B cell (primary cell): ENCODE measurements at regions not wholly inside any gene's neighbourhood (a gene's known extent, or its start where the extent isn't known, plus 50 kb on each side); places are given as distances from the start of the nearest gene placed in this dataset.

ENCODE experiments used
- ATAC-seq: fragments of 200-7000 bp; cut with Tn5 transposase; one replicate; pipeline ENCODE4 v1.10.0; 2021; ENCODE audit warnings: low read depth, mild to moderate bottlenecking, moderate number of reproducible peaks, moderate library complexity
- CTCF ChIA-PET: fragments of 350-600 bp; sonication (Branson Sonifier 250); formaldehyde crosslinking; loops from one replicate; lab custom pipeline; 2021; ENCODE audit warnings: antibody characterized with exemption, inconsistent platforms; lab: Charles Lee
- POLR2A ChIA-PET: fragments of 350-600 bp; sonication (Branson Sonifier 250); formaldehyde crosslinking; loops from one replicate; lab custom pipeline; 2021; ENCODE audit warnings: antibody characterized with exemption; lab: Charles Lee
- DNase-seq: peaks from one replicate; pipeline ENCODE4 v3.0.0; 2013
- H2AFZ ChIP-seq: 2 replicates; pipeline ENCODE4 v1.6.1; 2012; ENCODE audit warnings: mild to moderate bottlenecking, low read depth, low read length; ENCODE audit not compliant: insufficient read depth, poor library complexity, severe bottlenecking
- H3K27ac ChIP-seq, 2 donors: 1 replicate in 1 of 2; 2 replicates in 1 of 2; pipeline ENCODE4 v1.5.1; 2012 to 2013; ENCODE audit warnings: low read length in 2 of 2, mild to moderate bottlenecking in 2 of 2, moderate library complexity in 1 of 2
- H3K27me3 ChIP-seq, 4 experiments: fragments of 200-600 bp in 1 of 4; sonication (generic) in 1 of 4; replicated peaks in 1 of 4; 1 replicate in 2 of 4; 2 replicates in 2 of 4; pipeline versions ENCODE4 v1.6.1 to v1.7.0; 2013 to 2016; ENCODE audit warnings: low read length in 3 of 4, mild to moderate bottlenecking in 2 of 4, mixed read lengths in 1 of 4, moderate library complexity in 1 of 4; ENCODE audit not compliant: insufficient read depth in 4 of 4, control insufficient read depth in 3 of 4; ENCODE audit errors: control extremely low read depth in 1 of 4
- H3K36me3 ChIP-seq, 2 experiments: replicated peaks in 1 of 2; 1 replicate in 1 of 2; 2 replicates in 1 of 2; pipeline versions ENCODE4 v1.6.1 to v1.7.1; 2013; ENCODE audit warnings: low read length in 1 of 2; ENCODE audit not compliant: insufficient read depth in 2 of 2, control insufficient read depth in 1 of 2; ENCODE audit errors: control extremely low read depth in 1 of 2, extremely low read depth in 1 of 2
- H3K4me1 ChIP-seq, 2 donors: fragments of 200-600 bp in 1 of 2; sonication (generic) in 1 of 2; 1 replicate in 1 of 2; 2 replicates in 1 of 2; pipeline versions ENCODE4 v1.5.1 to v1.6.1; 2013 to 2017; ENCODE audit warnings: low read length in 2 of 2; ENCODE audit not compliant: control insufficient read depth in 2 of 2, insufficient read depth in 2 of 2
- H3K4me2 ChIP-seq: replicated peaks from 2 replicates; pipeline ENCODE3; 2012; ENCODE audit warnings: mild to moderate bottlenecking, low read depth, low read length; ENCODE audit not compliant: poor library complexity, severe bottlenecking
- H3K4me3 ChIP-seq, 5 experiments: fragments of 200-600 bp in 1 of 5; sonication (generic) in 1 of 5; 1 replicate in 3 of 5; 2 replicates in 2 of 5; pipeline versions ENCODE4 v1.5.1 to v1.7.0; 2011 to 2016; ENCODE audit warnings: low read length in 4 of 5, mild to moderate bottlenecking in 4 of 5, low read depth in 2 of 5, control low read depth in 1 of 5, moderate library complexity in 1 of 5; ENCODE audit not compliant: insufficient read depth in 1 of 5; ENCODE audit errors: control extremely low read depth in 1 of 5, extremely low read depth in 1 of 5
- H3K79me2 ChIP-seq: fragments of 200-600 bp; sonication (generic); one replicate; pipeline ENCODE4 v1.6.0; 2016; ENCODE audit warnings: low read length; ENCODE audit not compliant: control insufficient read depth, insufficient read depth
- H3K9ac ChIP-seq: fragments of 200-600 bp; sonication (generic); 2 replicates; pipeline ENCODE4 v1.6.1; 2017; ENCODE audit warnings: mild to moderate bottlenecking, low read length, moderate library complexity
- H3K9me3 ChIP-seq, 3 donors: one replicate each; pipeline versions ENCODE4 v1.6.1 to v1.7.1; 2013; ENCODE audit warnings: low read length in 2 of 3; ENCODE audit not compliant: control insufficient read depth in 2 of 3, insufficient read depth in 1 of 3; ENCODE audit errors: control extremely low read depth in 1 of 3
- H4K20me1 ChIP-seq: 2 replicates; pipeline ENCODE4 v1.6.0; 2012; ENCODE audit warnings: mild to moderate bottlenecking, low read length; ENCODE audit not compliant: insufficient read depth, control insufficient read depth, poor library complexity, severe bottlenecking
- H3K27ac Mint-ChIP-seq: one replicate; pipeline ENCODE4 v1.8.0; 2021; ENCODE audit warnings: mixed read lengths
- H3K27me3 Mint-ChIP-seq: one replicate; pipeline ENCODE4 v1.8.0; 2021; ENCODE audit warnings: mixed read lengths
- H3K4me1 Mint-ChIP-seq: one replicate; pipeline ENCODE4 v1.8.0; 2021; ENCODE audit warnings: mixed read lengths
- H3K4me3 Mint-ChIP-seq: one replicate; pipeline ENCODE4 v1.8.0; 2021; ENCODE audit warnings: mixed read lengths
- H3K9me3 Mint-ChIP-seq: one replicate; pipeline ENCODE4 v1.8.0; 2022; ENCODE audit warnings: mixed read lengths; ENCODE audit not compliant: insufficient read depth
- EZH2 ChIP-seq: IDR thresholded peaks from 2 replicates; pipeline ENCODE4 v1.6.1; 2012; ENCODE audit warnings: borderline replicate concordance, low read depth, mild to moderate bottlenecking, moderate library complexity, low read length; ENCODE audit not compliant: insufficient read depth, poor library complexity, severe bottlenecking
- WGBS: methylation state at CpG from one replicate; pipeline ENCODE4 v1.1.5; 2013; ENCODE audit warnings: missing lambda C conversion rate; ENCODE audit not compliant: insufficient coverage; 5-methylcytosine and 5-hydroxymethylcytosine counted together
- intact Hi-C: fragments of 100-400 bp; cut with micrococcal nuclease; formaldehyde crosslinking; loops from one replicate; pipeline ENCODE4 v1.10.0; 2022
- TF ChIP-seq, protein P1 (sequence below): fragments of 200-600 bp; IDR thresholded peaks from one replicate; pipeline ENCODE4 v1.8.0; 2022; ENCODE audit warnings: antibody characterized with exemption, mild to moderate bottlenecking

DNA sequence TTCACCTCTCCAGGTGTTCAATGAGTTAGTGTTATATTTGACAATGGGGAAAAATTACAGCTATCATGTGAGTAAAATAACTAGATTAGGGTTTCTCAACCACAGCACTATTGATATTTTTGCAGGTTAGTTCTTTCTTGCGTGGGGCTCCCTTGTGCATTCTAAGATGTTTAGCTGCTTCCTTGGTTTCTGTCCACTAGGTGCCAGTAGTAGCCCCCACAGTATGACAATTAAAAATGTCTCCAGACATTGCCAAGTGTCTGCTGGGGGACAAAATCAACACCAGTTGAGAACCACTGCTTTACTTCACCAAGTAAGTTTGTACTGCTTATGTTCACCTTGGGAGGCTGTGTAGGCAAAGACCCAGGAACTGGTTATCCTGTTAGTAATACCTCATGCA, 618.7 kb downstream of the EDEM1 start:
- Histone ChIP-seq H3K27ac (no peak overlapping the region), H3K27me3 (no peaks in the 10 kb centered on the region), H3K9ac (no peak overlapping the region), H3K4me1 (no peaks in the 10 kb centered on the region), H3K9me3 (no peaks in the 10 kb centered on the region), H2AFZ (no peak overlapping the region), H3K4me3 (no peak overlapping the region), H3K79me2 (no peaks in the 10 kb centered on the region), H3K36me3 (no peaks in the 10 kb centered on the region), H4K20me1 (no peaks in the 10 kb centered on the region), H3K4me2 (no peak overlapping the region)
- WGBS: no CpG with 5 or more reads among the region's 1 CpG
- no peak overlapping the region for H3K4me3 Mint-ChIP-seq
- TF ChIP-seq, protein P1, sequence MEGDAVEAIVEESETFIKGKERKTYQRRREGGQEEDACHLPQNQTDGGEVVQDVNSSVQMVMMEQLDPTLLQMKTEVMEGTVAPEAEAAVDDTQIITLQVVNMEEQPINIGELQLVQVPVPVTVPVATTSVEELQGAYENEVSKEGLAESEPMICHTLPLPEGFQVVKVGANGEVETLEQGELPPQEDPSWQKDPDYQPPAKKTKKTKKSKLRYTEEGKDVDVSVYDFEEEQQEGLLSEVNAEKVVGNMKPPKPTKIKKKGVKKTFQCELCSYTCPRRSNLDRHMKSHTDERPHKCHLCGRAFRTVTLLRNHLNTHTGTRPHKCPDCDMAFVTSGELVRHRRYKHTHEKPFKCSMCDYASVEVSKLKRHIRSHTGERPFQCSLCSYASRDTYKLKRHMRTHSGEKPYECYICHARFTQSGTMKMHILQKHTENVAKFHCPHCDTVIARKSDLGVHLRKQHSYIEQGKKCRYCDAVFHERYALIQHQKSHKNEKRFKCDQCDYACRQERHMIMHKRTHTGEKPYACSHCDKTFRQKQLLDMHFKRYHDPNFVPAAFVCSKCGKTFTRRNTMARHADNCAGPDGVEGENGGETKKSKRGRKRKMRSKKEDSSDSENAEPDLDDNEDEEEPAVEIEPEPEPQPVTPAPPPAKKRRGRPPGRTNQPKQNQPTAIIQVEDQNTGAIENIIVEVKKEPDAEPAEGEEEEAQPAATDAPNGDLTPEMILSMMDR: no peak
- TF ChIP-seq EZH2: no peak
- ATAC-seq: no peak
- H3K27ac Mint-ChIP-seq: no peak overlapping the region
- no peaks in the 10 kb centered on the region for H3K9me3 Mint-ChIP-seq
- intact Hi-C loops: loop anchor here (10.0 kb wide), 1 partner anchor 989 kb away; no protein-coding TSS in a partner anchor
- DNase-seq: no peak
- no peaks in the 10 kb centered on the region for H3K4me1 Mint-ChIP-seq
- CTCF ChIA-PET: no interaction called here
- no peaks in the 10 kb centered on the region for H3K27me3 Mint-ChIP-seq
- POLR2A ChIA-PET: no interaction called here

DNA sequence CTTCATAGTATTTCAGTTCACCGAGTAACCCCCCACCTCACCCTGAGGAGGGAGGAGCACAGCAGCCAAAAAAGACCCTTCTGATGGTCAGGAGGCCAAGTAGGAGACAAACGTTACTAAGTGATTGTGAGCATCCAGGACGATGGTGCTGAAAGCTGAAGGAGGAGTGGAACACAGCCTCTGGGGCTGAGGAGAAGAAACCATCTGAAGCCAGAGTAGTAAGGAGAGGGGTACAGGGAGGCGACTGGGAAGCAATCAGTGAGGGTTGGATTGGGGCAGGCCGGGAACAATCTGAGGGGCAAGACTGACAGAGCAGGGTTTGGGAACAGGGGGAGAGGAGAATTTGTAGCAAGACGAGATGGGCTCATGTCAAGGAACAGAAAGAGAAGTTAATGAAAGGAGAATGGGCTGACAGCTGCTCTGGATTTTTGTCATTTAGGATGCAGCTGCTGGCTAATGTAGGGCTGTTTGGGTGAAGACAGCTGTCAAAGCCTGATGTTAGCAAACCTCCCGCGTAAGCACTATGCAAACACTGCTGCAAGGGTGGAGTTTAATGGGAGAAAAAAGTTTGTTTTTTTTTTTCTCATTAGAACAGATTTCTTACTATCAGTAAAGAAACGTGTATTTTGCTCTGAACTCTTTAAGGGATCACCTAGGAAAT, 622.2 kb downstream of the EDEM1 start:
- no peak overlapping the region for H3K27ac ChIP-seq
- no peaks in the 10 kb centered on the region for H4K20me1 ChIP-seq
- ATAC-seq (no peak), DNase-seq (no peak)
- CTCF ChIA-PET: no interaction called here
- no peak overlapping the region for H3K9ac ChIP-seq
- no peak overlapping the region for H3K4me3 Mint-ChIP-seq
- H3K4me1 ChIP-seq: no peaks in the 10 kb centered on the region
- no peaks in the 10 kb centered on the region for H3K36me3 ChIP-seq
- no peak overlapping the region for H3K4me3 ChIP-seq
- H3K79me2 ChIP-seq: no peaks in the 10 kb centered on the region
- no peaks in the 10 kb centered on the region for H3K4me1 Mint-ChIP-seq
- TF ChIP-seq, protein P1: no peak
- no peak for TF ChIP-seq EZH2
- 91% methylated on average over 5 of the region's 9 CpGs for WGBS
- H3K27ac Mint-ChIP-seq: no peak overlapping the region
- H3K27me3 ChIP-seq: no peaks in the 10 kb centered on the region
- intact Hi-C loops: loop anchor here (10.0 kb wide), 1 partner anchor 985 kb away; no protein-coding TSS in a partner anchor
- H2AFZ ChIP-seq: no peak overlapping the region
- no peak overlapping the region for H3K4me2 ChIP-seq
- no peaks in the 10 kb centered on the region for H3K9me3 Mint-ChIP-seq
- H3K9me3 ChIP-seq: no peaks in the 10 kb centered on the region
- no peaks in the 10 kb centered on the region for H3K27me3 Mint-ChIP-seq
- POLR2A ChIA-PET: no interaction called here
